ENCODE measurements at regions not wholly inside any gene's neighbourhood (a gene's known extent, or its start where the extent isn't known, plus 50 kb on each side); places are given as distances from the start of the nearest gene placed in this dataset.

- no peak for TF ChIP-seq CTCF (CRISPR knock-in tag; IDR thresholded peaks at IDR 0.05)
- TF ChIP-seq ZFP36 (IDR thresholded peaks at IDR 0.05; ENCODE audit: borderline replicate concordance, low read depth, low read length, partially characterized antibody) = no peak
- TF ChIP-seq ATF4 (CRISPR knock-in tag; IDR thresholded peaks at IDR 0.05) = no peak
- TF ChIP-seq KLF9 (CRISPR knock-in tag; IDR thresholded peaks at IDR 0.05; ENCODE audit: low read depth) = no peak
- no peak for TF ChIP-seq ZBTB43 (CRISPR knock-in tag; conservative IDR thresholded peaks at IDR 0.05)
Observed at GRCh38 chr1:165025805-165026204, 330.7 kb downstream of the LMX1A start.
